Activated B cell treated with CpG ODN at 0.5 μM for 24 hours (primary cell): ENCODE measurements at regions not wholly inside any gene's neighbourhood (a gene's known extent, or its start where the extent isn't known, plus 50 kb on each side); places are given as distances from the start of the nearest gene placed in this dataset.

Experiments
- ATAC-seq: fragments of 200-7000 bp; cut with Tn5 transposase; one replicate; pipeline ENCODE4 v1.10.0; 2021; ENCODE audit warnings: low read depth, mild to moderate bottlenecking, moderate library complexity
- CTCF ChIA-PET: fragments of 350-600 bp; sonication (Branson Sonifier 250); formaldehyde crosslinking; loops from one replicate; lab custom pipeline; 2021; ENCODE audit warnings: antibody characterized with exemption; lab: Charles Lee
- POLR2A ChIA-PET: fragments of 350-600 bp; sonication (Branson Sonifier 250); formaldehyde crosslinking; loops from one replicate; lab custom pipeline; 2021; ENCODE audit warnings: antibody characterized with exemption; lab: Charles Lee
- DNase-seq: peaks from one replicate; pipeline ENCODE4 v3.0.0; 2022
- H3K27ac Mint-ChIP-seq: one replicate; pipeline ENCODE4 v1.8.0; 2020; ENCODE audit warnings: mixed read lengths
- H3K27me3 Mint-ChIP-seq: one replicate; pipeline ENCODE4 v1.8.0; 2021; ENCODE audit warnings: mixed read lengths
- H3K36me3 Mint-ChIP-seq: one replicate; pipeline ENCODE4 v1.8.0; 2021; ENCODE audit warnings: low read depth, mixed read lengths
- H3K4me1 Mint-ChIP-seq: one replicate; pipeline ENCODE4 v1.8.0; 2021; ENCODE audit warnings: mixed read lengths
- H3K4me3 Mint-ChIP-seq: one replicate; pipeline ENCODE4 v1.8.0; 2020; ENCODE audit warnings: mild to moderate bottlenecking, mixed read lengths
- H3K9me3 Mint-ChIP-seq: one replicate; pipeline ENCODE4 v1.8.0; 2020; ENCODE audit warnings: mixed read lengths
- CTCF ChIP-seq: fragments of 200-600 bp; IDR thresholded peaks from one replicate; pipeline ENCODE4 v1.8.0; 2022; ENCODE audit warnings: antibody characterized with exemption, mild to moderate bottlenecking
- intact Hi-C: fragments of 100-400 bp; cut with micrococcal nuclease; formaldehyde crosslinking; loops from one replicate; pipeline ENCODE4 v1.15.1; 2024

GRCh38 chr2:236986524-236987330, 99.0 kb upstream of the COPS8 start:
- no peak for TF ChIP-seq CTCF
- H3K27me3 Mint-ChIP-seq: peaks cover 4% of the 10 kb centered on the region
- intact Hi-C loops: no loop called here
- no peaks in the 10 kb centered on the region for H3K36me3 Mint-ChIP-seq
- ChIA-PET CTCF (no interaction called here), POLR2A (no interaction called here)
- no peaks in the 10 kb centered on the region for H3K9me3 Mint-ChIP-seq
- no peaks in the 10 kb centered on the region for H3K4me1 Mint-ChIP-seq
- ATAC-seq: no peak
- no peak overlapping the region for H3K27ac Mint-ChIP-seq
- no peak overlapping the region for H3K4me3 Mint-ChIP-seq
- DNase-seq: no peak

GRCh38 chr2:236988216-236988615, 97.5 kb upstream of the COPS8 start:
- intact Hi-C loops: no loop called here
- Mint-ChIP-seq H3K4me1 (no peaks in the 10 kb centered on the region), H3K4me3 (no peak overlapping the region), H3K27ac (no peak overlapping the region), H3K9me3 (no peaks in the 10 kb centered on the region), H3K27me3 (peaks cover 13% of the 10 kb centered on the region), H3K36me3 (no peaks in the 10 kb centered on the region)
- ATAC-seq: no peak
- CTCF ChIA-PET: no interaction called here
- DNase-seq: no peak
- TF ChIP-seq CTCF: no peak
- POLR2A ChIA-PET: no interaction called here

- no peak overlapping the region for H3K4me3 Mint-ChIP-seq
- TF ChIP-seq CTCF: no peak
- ATAC-seq: no peak
- ChIA-PET CTCF (no interaction called here), POLR2A (no interaction called here)
- no peak for DNase-seq
- no peak overlapping the region for H3K27ac Mint-ChIP-seq
- H3K36me3 Mint-ChIP-seq: no peaks in the 10 kb centered on the region
- no peaks in the 10 kb centered on the region for H3K4me1 Mint-ChIP-seq
- H3K9me3 Mint-ChIP-seq: no peaks in the 10 kb centered on the region
- intact Hi-C loops: no loop called here
- H3K27me3 Mint-ChIP-seq: peaks cover 16% of the 10 kb centered on the region
Measured at GRCh38 chr2:236988690-236989624, 96.7 kb upstream of the COPS8 start.

GRCh38 chr2:236990552-236990951, 95.1 kb upstream of the COPS8 start:
- TF ChIP-seq CTCF: no peak
- Mint-ChIP-seq H3K4me3 (no peak overlapping the region), H3K36me3 (no peaks in the 10 kb centered on the region), H3K27ac (no peak overlapping the region), H3K9me3 (no peaks in the 10 kb centered on the region), H3K27me3 (peaks cover 16% of the 10 kb centered on the region), H3K4me1 (no peaks in the 10 kb centered on the region)
- DNase-seq (no peak), ATAC-seq (no peak)
- CTCF ChIA-PET: no interaction called here
- intact Hi-C loops: no loop called here
- POLR2A ChIA-PET: no interaction called here

GRCh38 chr2:236991874-236992273, 93.8 kb upstream of the COPS8 start:
- H3K27me3 Mint-ChIP-seq: peaks cover 16% of the 10 kb centered on the region
- intact Hi-C loops: no loop called here
- H3K4me3 Mint-ChIP-seq: no peak overlapping the region
- ChIA-PET POLR2A (no interaction called here), CTCF (no interaction called here)
- no peak for DNase-seq
- ATAC-seq: no peak
- TF ChIP-seq CTCF: no peak
- no peak overlapping the region for H3K27ac Mint-ChIP-seq
- H3K36me3 Mint-ChIP-seq: no peaks in the 10 kb centered on the region
- no peaks in the 10 kb centered on the region for H3K9me3 Mint-ChIP-seq
- no peaks in the 10 kb centered on the region for H3K4me1 Mint-ChIP-seq
